IMR-90 (cell line): ENCODE measurements at regions not wholly inside any gene's neighbourhood (a gene's known extent, or its start where the extent isn't known, plus 50 kb on each side); places are given as distances from the start of the nearest gene placed in this dataset.

Source experiments
- ATAC-seq: fragments of 200-7000 bp; cut with Tn5 transposase; 2 replicates; pipeline ENCODE4 v1.9.1; 2020; ENCODE audit warnings: low read depth, mild to moderate bottlenecking, moderate library complexity
- BruUV-seq: library from RNA; stranded (reverse); fragments of 400-500 nt; replicated peaks from 2 replicates; lab custom pipeline; 2021; lab: Mats Ljungman, UMichigan
- CTCF ChIA-PET: fragments of 300-600 bp; formaldehyde crosslinking; extraction: SDS; loops from one replicate; lab custom pipeline; 2021; ENCODE audit warnings: antibody characterized with exemption; lab: Yijun Ruan, JAX
- POLR2A ChIA-PET: fragments of 300-600 bp; sonication (Branson Sonifier 250); formaldehyde crosslinking; loops from one replicate; lab custom pipeline; 2022; ENCODE audit warnings: antibody characterized with exemption; ENCODE audit not compliant: unreplicated experiment; lab: Charles Lee
- DNase-seq: peaks from one replicate; pipeline ENCODE4 v3.0.0; 2013
- H2AFZ ChIP-seq: replicated peaks from 2 replicates; pipeline ENCODE3; 2013; ENCODE audit warnings: low read length, mild to moderate bottlenecking; ENCODE audit not compliant: poor library complexity
- H2AK5ac ChIP-seq: 2 replicates; pipeline ENCODE4 v1.6.1; 2013; ENCODE audit warnings: low read depth, low read length, inconsistent platforms
- H2AK9ac ChIP-seq: replicated peaks from 2 replicates; pipeline ENCODE3; 2013; ENCODE audit warnings: mild to moderate bottlenecking, low read depth, low read length, moderate library complexity; ENCODE audit not compliant: poor library complexity
- H2BK120ac ChIP-seq: 2 replicates; pipeline ENCODE4 v1.6.1; 2013; ENCODE audit warnings: low read depth, low read length, inconsistent platforms
- H2BK15ac ChIP-seq: 3 replicates; pipeline ENCODE4 v1.6.1; 2013; ENCODE audit warnings: low read depth, low read length, inconsistent platforms
- H2BK20ac ChIP-seq: 2 replicates; pipeline ENCODE4 v1.6.1; 2013; ENCODE audit warnings: low read depth, mild to moderate bottlenecking, inconsistent platforms, low read length, moderate library complexity
- H2BK5ac ChIP-seq: 2 replicates; pipeline ENCODE4 v1.6.1; 2013; ENCODE audit warnings: mild to moderate bottlenecking, low read depth, low read length, inconsistent platforms; ENCODE audit not compliant: poor library complexity, severe bottlenecking
- H3K14ac ChIP-seq: replicated peaks from 2 replicates; pipeline ENCODE4 v1.6.1; 2013; ENCODE audit warnings: low read depth, low read length, inconsistent platforms
- H3K18ac ChIP-seq: 2 replicates; pipeline ENCODE4 v1.6.1; 2013; ENCODE audit warnings: low read depth, low read length, control low read depth
- H3K23ac ChIP-seq: 2 replicates; pipeline ENCODE4 v1.6.1; 2013; ENCODE audit warnings: low read depth, low read length, inconsistent platforms
- H3K27ac ChIP-seq: 2 replicates; pipeline ENCODE4 v1.5.1; 2013; ENCODE audit warnings: mild to moderate bottlenecking, control low read depth, low read length; ENCODE audit not compliant: insufficient read depth
- H3K27me3 ChIP-seq: 2 replicates; pipeline ENCODE4 v1.6.1; 2013; ENCODE audit warnings: low read length; ENCODE audit not compliant: control insufficient read depth, insufficient read depth
- H3K36me3 ChIP-seq: 2 replicates; pipeline ENCODE4 v1.6.1; 2013; ENCODE audit warnings: low read length, mixed read lengths; ENCODE audit not compliant: control insufficient read depth, insufficient read depth
- H3K4ac ChIP-seq: 2 replicates; pipeline ENCODE4 v1.6.1; 2013; ENCODE audit warnings: low read depth, low read length, inconsistent platforms
- H3K4me1 ChIP-seq: 2 replicates; pipeline ENCODE4 v1.6.1; 2013; ENCODE audit warnings: low read length, mixed read lengths; ENCODE audit not compliant: control insufficient read depth, insufficient read depth
- H3K4me2 ChIP-seq: 2 replicates; pipeline ENCODE4 v1.6.1; 2013; ENCODE audit warnings: low read depth, mild to moderate bottlenecking, control low read depth, low read length, moderate library complexity
- H3K4me3 ChIP-seq: 2 replicates; pipeline ENCODE4 v1.5.1; 2013; ENCODE audit warnings: low read depth, mild to moderate bottlenecking, control low read depth, low read length, moderate library complexity; ENCODE audit not compliant: insufficient read depth
- H3K56ac ChIP-seq: 2 replicates; pipeline ENCODE4 v1.6.1; 2013; ENCODE audit warnings: low read length, inconsistent platforms; ENCODE audit not compliant: insufficient read depth; ENCODE audit errors: extremely low read depth
- H3K79me1 ChIP-seq, 2 experiments: 2 replicates each; pipeline ENCODE4 v1.6.1; 2013; ENCODE audit warnings: low read length in 2 of 2, inconsistent platforms in 1 of 2, low read depth in 1 of 2
- H3K9ac ChIP-seq: 2 replicates; pipeline ENCODE4 v1.6.1; 2013; ENCODE audit warnings: low read depth, low read length, control low read depth
- H3K9me1 ChIP-seq: 2 replicates; pipeline ENCODE4 v1.6.1; 2013; ENCODE audit warnings: low read length, inconsistent platforms; ENCODE audit not compliant: insufficient read depth
- H3K9me3 ChIP-seq: 2 replicates; pipeline ENCODE4 v1.6.1; 2013; ENCODE audit warnings: low read length; ENCODE audit not compliant: control insufficient read depth, insufficient read depth
- H4K20me1 ChIP-seq: 2 replicates; pipeline ENCODE4 v1.6.1; 2013; ENCODE audit warnings: low read length, inconsistent platforms; ENCODE audit not compliant: insufficient read depth
- H4K5ac ChIP-seq: 2 replicates; pipeline ENCODE4 v1.6.1; 2013; ENCODE audit warnings: mild to moderate bottlenecking, low read depth, low read length, control low read depth
- H4K8ac ChIP-seq, 2 experiments: 2 replicates each; pipeline ENCODE4 v1.6.1; 2013; ENCODE audit warnings: low read depth in 2 of 2, low read length in 2 of 2, control low read depth in 1 of 2, inconsistent platforms in 1 of 2
- H4K91ac ChIP-seq: 2 replicates; pipeline ENCODE4 v1.6.1; 2013; ENCODE audit warnings: low read depth, low read length, inconsistent platforms; ENCODE audit not compliant: insufficient read depth
- CEBPB ChIP-seq: IDR thresholded peaks from 2 replicates; pipeline ENCODE4 v1.6.1; 2012; ENCODE audit warnings: low read depth, low read length, improper control_type of control experiment
- CHD1 ChIP-seq: IDR thresholded peaks from 2 replicates; pipeline ENCODE4 v1.6.1; 2012; ENCODE audit warnings: low read depth, low read length, improper control_type of control experiment
- FOS ChIP-seq: fragments of 150-350 bp; IDR thresholded peaks from 2 replicates; pipeline ENCODE4 v1.6.1; 2016; ENCODE audit warnings: low read depth, low read length
- RAD21 ChIP-seq: IDR thresholded peaks from 2 replicates; pipeline ENCODE4 v1.6.1; 2012; ENCODE audit warnings: low read length, improper control_type of control experiment
- dilution Hi-C: fragments of 300-500 bp; cut with HindIII; formaldehyde crosslinking; loops from one replicate; pipeline ENCODE4 v1.14.3; 2018; ENCODE audit warnings: low sequenced_read_pairs; ENCODE audit not compliant: unreplicated experiment
- in situ Hi-C: fragments of 300-500 bp; cut with MboI; formaldehyde crosslinking; loops from 3 replicates; pipeline ENCODE4 v1.14.3; 2019; ENCODE audit warnings: low sequenced_read_pairs, inconsistent platforms, mixed read lengths
- intact Hi-C: fragments of 100-400 bp; cut with micrococcal nuclease; formaldehyde crosslinking; loops from 2 replicates; pipeline ENCODE4 v1.10.0; 2022
- TF ChIP-seq, protein P1 (sequence below): fragments of 150-350 bp; IDR thresholded peaks from 2 replicates; pipeline ENCODE4 v1.6.1; 2017; ENCODE audit warnings: mild to moderate bottlenecking, antibody characterized with exemption, low read length, low read depth

DNA sequence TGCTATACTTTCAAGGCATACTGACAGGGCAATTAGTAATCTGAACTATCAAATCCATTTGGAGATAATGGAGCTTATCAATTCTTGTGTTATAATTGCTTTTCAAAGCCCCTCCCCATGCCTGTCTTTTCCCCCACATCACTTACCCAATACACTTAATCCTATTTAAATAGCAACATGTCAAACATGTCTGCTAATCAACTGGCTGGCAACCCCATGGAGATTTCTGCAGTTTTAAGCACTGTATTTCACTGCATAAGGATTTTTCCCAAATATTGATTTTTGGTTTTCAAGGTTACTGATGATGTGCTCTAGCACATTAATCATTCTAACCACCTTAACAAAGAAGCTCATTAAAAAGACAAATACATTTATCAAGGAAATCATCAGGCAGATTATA, 800.3 kb downstream of the PLA2G4A start:
- Histone ChIP-seq H4K91ac (no peak overlapping the region), H3K18ac (no peak overlapping the region), H3K79me1 (no peaks in the 10 kb centered on the region), H3K36me3 (no peaks in the 10 kb centered on the region), H4K5ac (no peak overlapping the region), H3K4ac (no peak overlapping the region), H3K23ac (no peak overlapping the region), H3K9ac (no peak overlapping the region), H3K27ac (no peak overlapping the region), H4K8ac (no peak overlapping the region), H2AFZ (no peak overlapping the region), H4K20me1 (no peaks in the 10 kb centered on the region), H2AK5ac (no peak overlapping the region), H3K9me3 (peaks cover 14% of the 10 kb centered on the region), H2AK9ac (no peak overlapping the region), H3K9me1 (no peaks in the 10 kb centered on the region), H3K4me1 (no peaks in the 10 kb centered on the region), H3K14ac (no peak overlapping the region), H2BK20ac (no peak overlapping the region), H3K56ac (no peak overlapping the region), H3K4me2 (no peak overlapping the region), H2BK5ac (no peak overlapping the region), H3K4me3 (no peak overlapping the region), H2BK120ac (no peak overlapping the region), H2BK15ac (no peak overlapping the region), H3K27me3 (no peaks in the 10 kb centered on the region)
- ChIA-PET CTCF (no interaction called here), POLR2A (no interaction called here)
- intact Hi-C loops, result no loop called here
- DNase-seq (no peak), ATAC-seq (no peak)
- dilution Hi-C loops, result no loop called here
- TF ChIP-seq RAD21 (no peak), CEBPB (no peak), FOS (no peak), CHD1 (no peak)
- TF ChIP-seq, protein P1, sequence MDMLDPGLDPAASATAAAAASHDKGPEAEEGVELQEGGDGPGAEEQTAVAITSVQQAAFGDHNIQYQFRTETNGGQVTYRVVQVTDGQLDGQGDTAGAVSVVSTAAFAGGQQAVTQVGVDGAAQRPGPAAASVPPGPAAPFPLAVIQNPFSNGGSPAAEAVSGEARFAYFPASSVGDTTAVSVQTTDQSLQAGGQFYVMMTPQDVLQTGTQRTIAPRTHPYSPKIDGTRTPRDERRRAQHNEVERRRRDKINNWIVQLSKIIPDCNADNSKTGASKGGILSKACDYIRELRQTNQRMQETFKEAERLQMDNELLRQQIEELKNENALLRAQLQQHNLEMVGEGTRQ, result no peak
- in situ Hi-C loops, result no loop called here
- BruUV-seq, result no TSS peak
